ENCODE measurements at regions not wholly inside any gene's neighbourhood (a gene's known extent, or its start where the extent isn't known, plus 50 kb on each side); places are given as distances from the start of the nearest gene placed in this dataset.

GRCh38 chr17:72502371-72503341, 381.8 kb downstream of the SOX9 start:
- TF ChIP-seq CTCF (conservative IDR thresholded peaks at IDR 0.05; ENCODE audit: low read length), result no peak
- no peak for TF ChIP-seq EZH2phosphoT487 (IDR thresholded peaks at IDR 0.05; ENCODE audit: borderline replicate concordance)

Data from Loucy (cell line).